H1 (cell line): ENCODE measurements at regions not wholly inside any gene's neighbourhood (a gene's known extent, or its start where the extent isn't known, plus 50 kb on each side); places are given as distances from the start of the nearest gene placed in this dataset.

Experiments used
- CTCF ChIA-PET: fragments of 300-600 bp; sonication (Branson Sonifier 250); formaldehyde crosslinking; loops from one replicate; lab custom pipeline; 2021; ENCODE audit not compliant: partially characterized antibody; lab: Charles Lee
- POLR2A ChIA-PET: fragments of 300-600 bp; sonication (Branson Sonifier 250); formaldehyde crosslinking; loops from one replicate; lab custom pipeline; 2021; ENCODE audit warnings: inconsistent platforms; ENCODE audit not compliant: partially characterized antibody; lab: Charles Lee
- DNase-seq, 2 experiments: peaks; one replicate each; pipeline versions ENCODE4 v3.0.0 to v3.0.0-alpha.2; 2010 to 2022; ENCODE audit warnings: low spot score in 2 of 2, low read depth in 1 of 2, mixed read lengths in 1 of 2
- FAIRE-seq: peaks from 2 replicates; lab custom pipeline; 2011; peaks lifted over from hg19 to GRCh38; lab: Jason Lieb, UNC
- H2AFZ ChIP-seq: 2 replicates; pipeline ENCODE4 v1.8.1; 2012; ENCODE audit warnings: low read length, inconsistent platforms
- H2AK5ac ChIP-seq: 2 replicates; pipeline ENCODE4 v1.6.1; 2013; ENCODE audit warnings: low read depth, low read length
- H2BK120ac ChIP-seq: replicated peaks from 2 replicates; pipeline ENCODE3; 2013; ENCODE audit warnings: low read depth, low read length, inconsistent platforms
- H2BK12ac ChIP-seq: 2 replicates; pipeline ENCODE4 v1.6.1; 2013; ENCODE audit warnings: low read depth, low read length
- H2BK15ac ChIP-seq: 2 replicates; pipeline ENCODE4 v1.6.1; 2013; ENCODE audit warnings: low read length
- H2BK20ac ChIP-seq: 2 replicates; pipeline ENCODE4 v1.6.1; 2013; ENCODE audit warnings: low read length
- H2BK5ac ChIP-seq: 2 replicates; pipeline ENCODE4 v1.6.1; 2013; ENCODE audit warnings: low read depth, low read length
- H3K14ac ChIP-seq: 2 replicates; pipeline ENCODE4 v1.6.1; 2013; ENCODE audit warnings: inconsistent platforms; ENCODE audit not compliant: insufficient read length
- H3K18ac ChIP-seq: 2 replicates; pipeline ENCODE4 v1.6.1; 2013; ENCODE audit warnings: low read length; ENCODE audit errors: extremely low read depth
- H3K23ac ChIP-seq: 2 replicates; pipeline ENCODE4 v1.6.1; 2013; ENCODE audit warnings: inconsistent platforms; ENCODE audit not compliant: insufficient read length
- H3K23me2 ChIP-seq: 2 replicates; pipeline ENCODE4 v1.6.1; 2013; ENCODE audit warnings: low read depth, low read length
- H3K27ac ChIP-seq: 2 replicates; pipeline ENCODE4 v1.6.1; 2011; ENCODE audit warnings: low read depth, low read length, inconsistent platforms
- H3K27me3 ChIP-seq, 4 experiments: replicated peaks in 1 of 4; 1 replicate in 1 of 4; 2 replicates in 3 of 4; pipeline versions ENCODE4 v1.6.1 to v1.8.1; 2011 to 2013; ENCODE audit warnings: low read length in 3 of 4, mild to moderate bottlenecking in 3 of 4, inconsistent platforms in 2 of 4, mixed read lengths in 2 of 4, moderate library complexity in 1 of 4; ENCODE audit not compliant: control insufficient read depth in 3 of 4, insufficient read depth in 3 of 4; ENCODE audit errors: extremely low read depth in 1 of 4
- H3K36me3 ChIP-seq, 4 experiments: 2 replicates each; pipeline versions ENCODE4 v1.6.1 to v1.8.1; 2011 to 2013; ENCODE audit warnings: mild to moderate bottlenecking in 4 of 4, low read length in 3 of 4, moderate library complexity in 2 of 4, control low read depth in 1 of 4, inconsistent platforms in 1 of 4; ENCODE audit not compliant: insufficient read depth in 4 of 4, control insufficient read depth in 2 of 4
- H3K4ac ChIP-seq: replicated peaks from 2 replicates; pipeline ENCODE3; 2013; ENCODE audit warnings: low read length, low read depth, mixed read lengths, inconsistent platforms; ENCODE audit not compliant: insufficient read length
- H3K4me1 ChIP-seq, 4 experiments: replicated peaks in 1 of 4; 1 replicate in 1 of 4; 2 replicates in 3 of 4; pipeline versions ENCODE4 v1.6.1 to v1.8.1; 2011 to 2013; ENCODE audit warnings: low read length in 3 of 4, inconsistent platforms in 2 of 4, mixed read lengths in 1 of 4; ENCODE audit not compliant: insufficient read depth in 4 of 4, control insufficient read depth in 3 of 4
- H3K4me2 ChIP-seq, 2 experiments: 2 replicates each; pipeline versions ENCODE4 v1.6.1 to v1.8.1; 2011 to 2013; ENCODE audit warnings: low read depth in 2 of 2, low read length in 2 of 2, control low read depth in 1 of 2, inconsistent platforms in 1 of 2, mild to moderate bottlenecking in 1 of 2; ENCODE audit not compliant: insufficient read depth in 1 of 2
- H3K4me3 ChIP-seq, 4 experiments: fragments of 200-600, 300-600 bp in 1 of 4; sonication (generic), shearing (Covaris generic), sonication (Bioruptor Twin) in 1 of 4; 2 replicates each; pipeline versions ENCODE4 v1.5.1 to v1.8.1; 2011 to 2016; ENCODE audit warnings: low read length in 4 of 4, low read depth in 3 of 4, control low read depth in 2 of 4, inconsistent platforms in 2 of 4, mild to moderate bottlenecking in 2 of 4, mixed read lengths in 1 of 4, moderate library complexity in 1 of 4; ENCODE audit not compliant: insufficient read depth in 2 of 4; ENCODE audit errors: extremely low read depth in 1 of 4
- H3K56ac ChIP-seq: replicated peaks from 2 replicates; pipeline ENCODE3; 2013; ENCODE audit warnings: low read depth, mild to moderate bottlenecking, mixed read lengths, low read length, inconsistent platforms; ENCODE audit not compliant: insufficient read length
- H3K79me1 ChIP-seq: 2 replicates; pipeline ENCODE4 v1.6.1; 2013; ENCODE audit warnings: low read depth, low read length, control low read depth
- H3K79me2 ChIP-seq, 2 experiments: 2 replicates each; pipeline versions ENCODE4 v1.6.1 to v1.8.1; 2012 to 2013; ENCODE audit warnings: low read length in 2 of 2, mild to moderate bottlenecking in 2 of 2, inconsistent platforms in 1 of 2; ENCODE audit not compliant: insufficient read depth in 2 of 2, control insufficient read depth in 1 of 2
- H3K9ac ChIP-seq, 4 experiments: replicated peaks in 1 of 4; 1 replicate in 1 of 4; 2 replicates in 3 of 4; pipeline versions ENCODE4 v1.6.1 to v1.8.1; 2011 to 2013; ENCODE audit warnings: low read depth in 3 of 4, low read length in 3 of 4, control low read depth in 2 of 4, mild to moderate bottlenecking in 2 of 4, moderate library complexity in 2 of 4, inconsistent platforms in 1 of 4; ENCODE audit errors: extremely low read depth in 1 of 4
- H3K9me3 ChIP-seq, 2 experiments: 2 replicates each; pipeline versions ENCODE4 v1.6.1 to v1.8.1; 2012 to 2013; ENCODE audit warnings: mild to moderate bottlenecking in 2 of 2, moderate library complexity in 2 of 2, control low read depth in 1 of 2, inconsistent platforms in 1 of 2, low read depth in 1 of 2, low read length in 1 of 2, mixed read lengths in 1 of 2; ENCODE audit not compliant: insufficient read depth in 2 of 2
- H4K20me1 ChIP-seq, 2 experiments: replicated peaks in 1 of 2; 2 replicates each; pipeline versions ENCODE3 to v1.8.1; 2011 to 2013; ENCODE audit warnings: inconsistent platforms in 2 of 2, low read length in 2 of 2, mild to moderate bottlenecking in 1 of 2; ENCODE audit not compliant: insufficient read depth in 2 of 2, control insufficient read depth in 1 of 2
- H4K5ac ChIP-seq: 2 replicates; pipeline ENCODE4 v1.6.1; 2013; ENCODE audit warnings: low read length, low read depth, mixed read lengths, inconsistent platforms; ENCODE audit not compliant: insufficient read length
- H4K8ac ChIP-seq: 2 replicates; pipeline ENCODE4 v1.8.0; 2013; ENCODE audit warnings: mild to moderate bottlenecking, moderate library complexity, low read length, inconsistent platforms; ENCODE audit not compliant: insufficient read depth; ENCODE audit errors: extremely low read depth
- H4K91ac ChIP-seq: replicated peaks from 2 replicates; pipeline ENCODE3; 2013; ENCODE audit warnings: low read length, mixed read lengths, inconsistent platforms; ENCODE audit not compliant: insufficient read length
- CTBP2 ChIP-seq: IDR thresholded peaks from 2 replicates; pipeline ENCODE4 v1.7.0; 2011; ENCODE audit warnings: borderline replicate concordance, mild to moderate bottlenecking, moderate library complexity, mixed read lengths, low read length; ENCODE audit not compliant: insufficient read depth, insufficient read length
- HDAC6 ChIP-seq: IDR thresholded peaks from one replicate; pipeline ENCODE4 v1.7.1; 2012; ENCODE audit warnings: low read depth, mild to moderate bottlenecking, inconsistent platforms, low read length, moderate library complexity
- JUND ChIP-seq: IDR thresholded peaks from 2 replicates; pipeline ENCODE4 v1.6.1; 2011; ENCODE audit warnings: mild to moderate bottlenecking, improper control_type of control experiment, low read length
- SRF ChIP-seq: IDR thresholded peaks from 2 replicates; pipeline ENCODE4 v1.6.1; 2011; ENCODE audit warnings: mild to moderate bottlenecking, low read depth, low read length, moderate library complexity
- TEAD4 ChIP-seq: IDR thresholded peaks from 2 replicates; pipeline ENCODE4 v1.6.1; 2012; ENCODE audit warnings: low read depth, low read length, inconsistent platforms, mixed read lengths
- ZNF274 ChIP-seq: IDR thresholded peaks from 2 replicates; pipeline ENCODE4 v1.7.0; 2012; ENCODE audit warnings: low read length, borderline replicate concordance; ENCODE audit errors: extremely low read depth
- WGBS, 2 experiments: shearing (Covaris generic) in 1 of 2; methylation state at CpG; one replicate each; pipeline versions ENCODE4 v1.1.6 to v1.1.7; 2013 to 2015; ENCODE audit warnings: low lambda C conversion rate in 2 of 2, mixed read lengths in 2 of 2, inconsistent platforms in 1 of 2, low coverage in 1 of 2, missing lambda C conversion rate in 1 of 2; ENCODE audit not compliant: insufficient replicate concordance in 2 of 2, insufficient coverage in 1 of 2, insufficient read length in 1 of 2; ENCODE audit errors: extremely low coverage in 1 of 2, missing lambda C conversion rate in 1 of 2; 5-methylcytosine and 5-hydroxymethylcytosine counted together

DNA sequence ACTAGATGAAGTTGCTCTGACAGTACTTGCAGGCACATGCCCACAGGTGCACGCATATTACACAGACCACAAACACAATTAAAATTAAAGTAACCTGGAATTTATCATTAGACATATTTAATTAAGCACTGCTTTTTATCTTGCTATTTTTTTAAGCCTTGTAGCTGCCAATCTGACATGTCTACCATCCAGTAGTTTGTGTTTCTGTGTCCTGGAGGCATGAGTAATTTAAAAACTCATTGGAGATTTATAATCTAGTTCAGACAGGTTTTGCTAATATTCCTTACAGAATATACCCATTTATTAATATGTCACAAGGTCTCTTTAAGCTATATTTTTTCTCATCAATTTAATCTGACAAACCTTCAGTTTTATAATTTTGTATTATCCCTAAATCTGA is 445.0 kb upstream of the KLF6 start:
- Histone ChIP-seq H3K4ac (no peak overlapping the region), H3K79me2 (no peaks in the 10 kb centered on the region), H2BK15ac (no peak overlapping the region), H2BK120ac (no peak overlapping the region), H3K4me2 (no peak overlapping the region), H4K8ac (no peak overlapping the region), H2BK5ac (no peak overlapping the region), H4K20me1 (no peaks in the 10 kb centered on the region), H4K91ac (no peak overlapping the region), H3K18ac (no peak overlapping the region), H3K79me1 (no peaks in the 10 kb centered on the region), H2AFZ (no peak overlapping the region), H3K4me1 (no peaks in the 10 kb centered on the region), H3K27ac (no peak overlapping the region), H3K23me2 (no peaks in the 10 kb centered on the region; the same call in 1 of the 2 replicates), H3K23ac (no peak overlapping the region), H3K14ac (no peak overlapping the region), H2AK5ac (no peak overlapping the region), H3K9ac (no peak overlapping the region), H2BK20ac (no peak overlapping the region), H4K5ac (no peak overlapping the region), H3K56ac (no peak overlapping the region), H3K9me3 (no peaks in the 10 kb centered on the region; a peak in 1 of 4 replicates), H2BK12ac (no peak overlapping the region), H3K36me3 (no peaks in the 10 kb centered on the region), H3K4me3 (no peak overlapping the region), H3K27me3 (no peaks in the 10 kb centered on the region)
- CTCF ChIA-PET, result interaction anchor here (0.7 to 1.7 kb wide), 2 partner anchors 15 to 547 kb away, joined by 6 read pairs; no protein-coding TSS in a partner anchor
- TF ChIP-seq SRF, result no peak
- TF ChIP-seq ZNF274, result no peak
- no peak for TF ChIP-seq HDAC6
- no peak for TF ChIP-seq CTBP2
- TF ChIP-seq JUND, result no peak
- no peak for TF ChIP-seq TEAD4
- no peak for FAIRE-seq
- POLR2A ChIA-PET, result no interaction called here
- DNase-seq, result no peak
- 96% methylated on average over 1 of the region's 1 CpG; no CpG with 5 or more reads in 1 of the 2 experiments for WGBS, 2 experiments
